CD4-positive, alpha-beta T cell treated with Interleukin-17A for 1 hour (primary cell): ENCODE measurements at regions not wholly inside any gene's neighbourhood (a gene's known extent, or its start where the extent isn't known, plus 50 kb on each side); places are given as distances from the start of the nearest gene placed in this dataset.
"Not testable (repeated sequence)": the region's sequence is repeated elsewhere in the genome, so short reads cannot be mapped to it uniquely, and the experiment has no call there.

Source experiments
- DNase-seq: peaks from one replicate; pipeline ENCODE4 v3.0.0-alpha.2; 2020

GRCh38 chr2:147603447-147603846 lies 241.4 kb upstream of the ACVR2A start:
- DNase-seq, result no peak

GRCh38 chr2:147600646-147601045 lies 244.2 kb upstream of the ACVR2A start:
- no peak for DNase-seq

GRCh38 chr2:147600223-147600622 lies 244.6 kb upstream of the ACVR2A start:
- no peak for DNase-seq

DNA sequence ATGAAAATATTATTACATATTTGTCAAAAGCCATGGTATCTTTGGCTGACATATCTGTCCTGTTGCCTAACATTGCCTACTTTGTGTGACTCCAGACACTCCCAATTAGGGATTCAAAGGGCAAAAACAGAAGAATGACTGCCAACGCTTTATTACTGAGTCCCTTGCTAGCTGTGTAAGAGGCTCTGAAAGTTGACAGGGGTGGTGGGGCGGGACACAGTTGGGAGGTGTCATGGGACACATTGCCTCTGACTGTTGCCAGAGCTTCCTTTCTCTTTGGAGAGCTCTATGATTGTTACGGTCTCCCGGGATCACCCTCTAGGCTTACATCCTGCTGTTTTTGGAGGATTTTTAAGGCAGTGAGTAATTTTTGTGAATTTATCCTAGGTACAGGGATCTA lies 249.6 kb upstream of the ACVR2A start:
- DNase-seq, result no peak

GRCh38 chr2:147594038-147594437 lies 250.8 kb upstream of the ACVR2A start:
- DNase-seq, result no peak

DNA sequence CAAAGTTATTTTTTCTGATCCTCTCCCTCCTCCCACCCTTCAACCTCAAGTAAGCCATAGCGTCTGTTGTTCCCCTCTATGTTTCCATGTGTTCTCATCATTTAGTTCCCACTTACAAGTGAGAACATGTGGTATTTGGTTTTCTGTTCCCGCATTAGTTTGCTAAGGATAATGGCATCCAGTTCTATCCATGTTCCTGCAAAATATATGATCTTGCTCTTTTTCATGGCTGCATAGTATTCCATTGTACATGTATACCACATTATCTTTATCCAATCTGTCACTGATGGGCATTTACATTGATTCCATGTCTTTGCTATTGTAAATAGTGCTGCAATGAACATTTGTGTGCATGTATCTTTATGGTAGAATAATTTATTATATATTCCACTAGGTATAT lies 252.0 kb upstream of the ACVR2A start:
- not testable (repeated sequence) for DNase-seq

- DNase-seq, result no peak
These were observed 255.7 kb upstream of the ACVR2A start for GRCh38 chr2:147589127-147589526.

GRCh38 chr2:147588191-147588590 lies 256.6 kb upstream of the ACVR2A start:
- no peak for DNase-seq

DNA sequence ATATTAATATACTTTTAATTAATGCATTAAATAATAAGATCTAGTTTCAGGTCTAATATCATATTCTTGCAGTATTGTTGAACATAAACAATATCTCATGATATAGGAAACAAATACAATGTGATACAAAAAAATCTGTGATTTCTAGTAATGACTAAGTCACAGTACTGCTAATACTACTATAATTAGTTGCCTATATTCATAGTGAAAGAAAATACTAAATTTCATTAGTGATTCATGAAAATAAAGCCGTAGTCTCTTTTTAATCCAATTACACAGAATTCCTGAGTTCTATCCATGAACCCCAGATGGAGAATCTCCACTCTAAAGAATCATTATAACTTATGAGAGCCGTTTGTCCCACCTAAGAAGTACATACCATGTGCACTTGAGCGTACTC lies 266.3 kb upstream of the ACVR2A start:
- no peak for DNase-seq

DNA sequence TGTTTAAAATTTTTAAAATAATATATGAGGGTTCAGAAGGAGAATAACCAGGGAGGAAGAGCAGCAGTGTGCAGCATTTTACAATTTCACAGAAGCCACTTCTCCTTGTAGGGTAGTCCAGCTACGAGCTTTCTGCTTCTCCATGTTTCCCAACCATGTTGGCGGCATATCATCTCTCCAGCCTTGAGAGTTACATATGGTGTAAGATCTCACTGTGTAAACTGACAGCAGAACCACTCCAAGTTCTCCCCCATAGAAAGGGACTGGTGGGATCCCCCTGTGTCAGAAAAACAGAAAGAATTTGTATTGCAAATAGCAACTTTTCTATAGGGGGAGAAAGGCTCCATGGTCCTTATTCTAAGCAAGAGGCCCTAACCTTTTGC lies 266.8 kb upstream of the ACVR2A start:
- DNase-seq, result no peak

GRCh38 chr2:147577323-147577997 lies 267.4 kb upstream of the ACVR2A start:
- no peak for DNase-seq

GRCh38 chr2:147575106-147575505 lies 269.7 kb upstream of the ACVR2A start:
- DNase-seq, result no peak

- DNase-seq, result no peak
These were observed 272.2 kb upstream of the ACVR2A start for GRCh38 chr2:147572622-147573021.

GRCh38 chr2:147569426-147569825 lies 275.4 kb upstream of the ACVR2A start:
- no peak for DNase-seq

DNA sequence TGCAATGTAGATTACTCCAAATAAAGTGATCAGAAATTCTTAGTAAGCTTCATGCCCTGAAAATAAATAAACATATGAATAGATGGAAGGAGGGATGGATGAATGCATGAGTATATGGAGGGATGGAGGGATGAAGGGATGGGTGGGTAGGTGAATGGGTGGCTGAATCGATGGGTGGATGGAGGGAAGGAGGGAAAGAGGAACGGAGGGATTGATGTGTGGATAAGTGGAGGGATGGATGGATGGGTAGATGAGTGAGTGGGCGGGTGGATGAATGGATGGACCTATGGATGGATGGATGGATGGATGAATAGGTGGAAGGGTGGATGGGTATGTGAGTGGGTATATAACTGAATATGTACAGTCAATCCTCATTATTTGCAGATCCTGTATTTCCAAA lies 276.7 kb upstream of the ACVR2A start:
- DNase-seq, result no peak

GRCh38 chr2:147567136-147567535 lies 277.7 kb upstream of the ACVR2A start:
- no peak for DNase-seq

- no peak for DNase-seq
These were observed 283.9 kb upstream of the ACVR2A start for GRCh38 chr2:147560810-147561535.

- DNase-seq, result no peak
These were observed 285.6 kb upstream of the ACVR2A start for GRCh38 chr2:147559070-147559725.

GRCh38 chr2:147558620-147559019 lies 286.2 kb upstream of the ACVR2A start:
- DNase-seq, result no peak

DNA sequence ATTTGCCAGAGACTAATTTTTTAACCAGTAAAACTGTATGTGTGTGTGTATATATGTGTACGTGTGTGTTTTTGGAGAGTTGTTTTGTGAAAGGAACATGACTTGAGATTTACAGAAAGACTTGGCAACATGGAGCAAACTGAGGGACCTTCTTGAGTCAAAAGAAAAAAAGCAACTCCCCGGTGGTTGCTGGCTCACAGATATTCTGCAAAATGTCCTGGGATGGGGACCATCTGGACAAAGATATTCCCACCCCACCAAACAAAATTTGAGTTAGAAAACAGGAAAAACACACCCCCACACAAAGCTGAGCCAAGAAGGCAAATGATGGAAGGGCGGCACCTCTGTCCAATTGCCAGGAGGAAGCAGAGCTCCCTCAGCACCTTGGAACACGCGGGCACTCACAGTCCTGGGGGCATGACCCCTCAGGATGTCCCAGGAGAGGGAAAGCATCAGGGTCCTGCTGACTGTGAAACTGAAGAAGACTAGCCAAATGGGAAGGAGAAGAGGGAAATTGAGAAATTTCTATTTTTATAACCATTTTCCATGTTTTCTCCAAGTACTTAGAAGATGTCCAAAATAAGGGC lies 290.2 kb upstream of the ACVR2A start:
- no peak for DNase-seq

DNA sequence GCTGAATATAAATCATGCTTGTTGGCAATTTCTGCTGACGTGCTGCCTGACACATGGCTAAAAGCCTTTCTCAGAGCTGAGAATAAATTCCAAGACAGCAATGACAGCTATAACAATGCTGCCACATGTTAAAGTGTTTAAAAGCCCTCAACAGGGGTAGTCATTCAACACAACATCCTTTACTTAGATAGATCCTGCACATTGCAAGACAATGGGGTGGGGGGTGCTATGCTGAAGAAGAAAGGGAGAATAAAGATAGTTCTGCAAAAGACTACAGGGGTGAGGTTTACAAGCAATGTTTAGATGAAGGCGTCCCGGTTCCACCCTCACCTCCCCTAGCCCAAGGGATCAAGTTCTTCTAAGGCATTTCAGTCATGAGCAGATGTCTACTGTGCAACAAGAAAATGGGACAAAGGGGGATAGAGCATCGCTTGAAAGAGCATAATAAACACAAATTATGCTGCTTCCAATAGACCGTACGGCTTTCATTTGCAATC lies 291.0 kb upstream of the ACVR2A start:
- DNase-seq, result no peak

- DNase-seq, result no peak
These were observed 293.7 kb upstream of the ACVR2A start for GRCh38 chr2:147550995-147551731.

DNA sequence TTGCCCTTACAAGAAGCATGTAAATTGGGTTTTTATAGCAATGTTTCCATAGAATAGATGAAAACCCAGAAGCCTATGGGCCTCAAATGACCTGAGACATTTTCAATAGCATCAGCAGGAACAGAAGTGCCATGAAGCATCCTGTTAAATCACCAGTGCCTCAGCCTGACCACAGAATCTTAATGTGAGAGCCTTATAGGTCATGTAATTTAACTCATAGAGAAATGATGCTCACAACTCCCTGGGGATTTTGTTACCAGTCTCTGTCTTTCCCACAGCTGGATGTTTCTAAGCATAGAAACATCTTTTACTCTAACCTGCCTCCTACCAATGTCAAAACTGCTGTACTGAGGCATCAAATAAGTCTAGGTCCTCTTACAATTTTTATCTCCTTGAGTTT lies 295.8 kb upstream of the ACVR2A start:
- no peak for DNase-seq
